ENCODE measurements at regions not wholly inside any gene's neighbourhood (a gene's known extent, or its start where the extent isn't known, plus 50 kb on each side); places are given as distances from the start of the nearest gene placed in this dataset.

DNA sequence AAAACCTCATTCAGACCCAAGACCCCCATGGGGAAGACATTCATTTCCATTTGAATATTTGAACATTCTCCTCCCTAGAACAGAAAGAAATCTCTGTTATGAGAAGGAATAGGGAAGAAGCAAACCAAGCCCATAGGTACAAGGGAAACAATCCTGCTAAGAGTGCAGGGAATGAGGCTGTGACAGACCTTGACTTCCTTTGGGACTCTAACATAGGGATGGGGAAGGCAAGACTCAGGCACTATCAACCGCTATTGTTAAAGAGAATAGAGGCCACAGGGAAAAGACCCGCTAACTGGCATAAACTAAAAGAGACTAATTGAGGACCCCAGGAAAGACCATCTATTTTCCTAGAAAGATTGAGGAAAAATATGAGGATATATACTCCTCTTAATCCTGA lies 117.8 kb upstream of the BRINP3 start:
- no peaks in the 10 kb centered on the region for H3K36me3 ChIP-seq
- no peak overlapping the region for H3K27ac ChIP-seq
- H3K4me1 ChIP-seq: no peaks in the 10 kb centered on the region
- H3K9me3 ChIP-seq: no peaks in the 10 kb centered on the region
- no peak for ATAC-seq
- H3K4me3 ChIP-seq: no peak overlapping the region
- no peak for DNase-seq
- no peak for TF ChIP-seq CTCF (IDR thresholded peaks at IDR 0.05)
- no peak for TF ChIP-seq POLR2A (IDR thresholded peaks at IDR 0.05)
- WGBS (ENCODE audit: insufficient coverage, low coverage, low lambda C conversion rate, missing lambda C conversion rate): 58% methylated on average over 2 of the region's 2 CpGs
- H3K27me3 ChIP-seq: no peaks in the 10 kb centered on the region
- intact Hi-C loops (cut with DNase I): no loop called here

- intact Hi-C loops (cut with DNase I): no loop called here
- 0% methylated on average over 1 of the region's 1 CpG for WGBS (ENCODE audit: insufficient coverage, low coverage, low lambda C conversion rate, missing lambda C conversion rate)
- Histone ChIP-seq H3K9me3 (no peaks in the 10 kb centered on the region), H3K27ac (no peak overlapping the region), H3K4me3 (no peak overlapping the region), H3K4me1 (no peaks in the 10 kb centered on the region), H3K36me3 (no peaks in the 10 kb centered on the region), H3K27me3 (no peaks in the 10 kb centered on the region)
- DNase-seq (no peak), ATAC-seq (no peak)
- TF ChIP-seq POLR2A (IDR thresholded peaks at IDR 0.05) (no peak), CTCF (IDR thresholded peaks at IDR 0.05) (no peak)
Observed at GRCh38 chr1:190597294-190597693, 119.6 kb upstream of the BRINP3 start.

DNA sequence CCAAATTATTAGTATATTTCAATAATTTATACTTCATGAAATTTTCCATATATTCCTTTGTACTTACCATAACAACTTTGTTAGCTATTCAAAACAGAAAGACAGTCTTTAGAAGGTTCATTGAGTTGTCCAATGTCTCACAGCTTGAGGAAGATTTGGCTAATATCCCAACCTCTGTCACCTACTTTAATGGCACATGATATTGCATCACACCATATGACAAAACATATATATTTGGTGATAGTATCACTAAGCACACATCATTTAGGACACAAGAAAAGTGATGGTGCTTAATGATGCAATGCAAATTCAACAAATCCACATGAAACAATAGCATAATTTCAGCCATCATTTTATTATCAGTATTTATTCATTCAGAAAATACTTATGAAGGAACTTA lies 122.0 kb upstream of the BRINP3 start:
- ATAC-seq: no peak
- Histone ChIP-seq H3K4me3 (no peak overlapping the region), H3K27me3 (no peaks in the 10 kb centered on the region), H3K9me3 (no peaks in the 10 kb centered on the region), H3K36me3 (no peaks in the 10 kb centered on the region), H3K4me1 (no peaks in the 10 kb centered on the region), H3K27ac (no peak overlapping the region)
- TF ChIP-seq CTCF (IDR thresholded peaks at IDR 0.05): no peak
- intact Hi-C loops (cut with DNase I): no loop called here
- no peak for DNase-seq

- H3K36me3 ChIP-seq: no peaks in the 10 kb centered on the region
- no peaks in the 10 kb centered on the region for H3K4me1 ChIP-seq
- DNase-seq (no peak), ATAC-seq (no peak)
- H3K4me3 ChIP-seq: no peak overlapping the region
- intact Hi-C loops (cut with DNase I): no loop called here
- no peak overlapping the region for H3K27ac ChIP-seq
- TF ChIP-seq CTCF (IDR thresholded peaks at IDR 0.05): no peak
- TF ChIP-seq POLR2A (IDR thresholded peaks at IDR 0.05): no peak
- H3K9me3 ChIP-seq: no peaks in the 10 kb centered on the region
- 24% methylated on average over 3 of the region's 3 CpGs for WGBS (ENCODE audit: insufficient coverage, low coverage, low lambda C conversion rate, missing lambda C conversion rate)
- no peaks in the 10 kb centered on the region for H3K27me3 ChIP-seq
Observed at GRCh38 chr1:190602325-190602724, 124.7 kb upstream of the BRINP3 start.

DNA sequence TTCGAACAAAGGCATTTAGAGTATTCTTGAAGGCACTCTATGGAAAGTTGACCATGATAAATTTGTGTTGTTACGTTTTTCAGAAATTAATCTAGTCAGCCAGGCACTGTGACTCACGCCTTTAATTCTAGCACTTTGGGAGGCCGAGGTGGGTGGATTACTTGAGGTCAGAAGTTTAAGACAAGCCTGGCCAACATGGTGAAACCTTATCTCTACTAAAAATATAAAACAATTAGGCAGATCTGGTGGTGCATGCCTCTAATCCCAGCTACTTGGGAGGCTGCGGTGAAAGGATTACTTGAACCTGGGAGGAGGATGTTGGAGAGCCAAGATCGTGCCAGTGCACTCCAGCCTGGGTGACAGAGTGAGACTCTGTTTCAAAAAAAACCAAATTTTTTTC lies 130.6 kb upstream of the BRINP3 start:
- Histone ChIP-seq H3K36me3 (no peaks in the 10 kb centered on the region), H3K27ac (no peak overlapping the region), H3K27me3 (no peaks in the 10 kb centered on the region), H3K4me3 (no peak overlapping the region), H3K9me3 (no peaks in the 10 kb centered on the region), H3K4me1 (no peaks in the 10 kb centered on the region)
- intact Hi-C loops (cut with DNase I): no loop called here
- ATAC-seq (no peak), DNase-seq (no peak)
- 50% methylated on average over 6 of the region's 6 CpGs for WGBS (ENCODE audit: insufficient coverage, low coverage, low lambda C conversion rate, missing lambda C conversion rate)
- TF ChIP-seq CTCF (IDR thresholded peaks at IDR 0.05): no peak
- no peak for TF ChIP-seq POLR2A (IDR thresholded peaks at IDR 0.05)
